ENCODE measurements at regions not wholly inside any gene's neighbourhood (a gene's known extent, or its start where the extent isn't known, plus 50 kb on each side); places are given as distances from the start of the nearest gene placed in this dataset.

DNA sequence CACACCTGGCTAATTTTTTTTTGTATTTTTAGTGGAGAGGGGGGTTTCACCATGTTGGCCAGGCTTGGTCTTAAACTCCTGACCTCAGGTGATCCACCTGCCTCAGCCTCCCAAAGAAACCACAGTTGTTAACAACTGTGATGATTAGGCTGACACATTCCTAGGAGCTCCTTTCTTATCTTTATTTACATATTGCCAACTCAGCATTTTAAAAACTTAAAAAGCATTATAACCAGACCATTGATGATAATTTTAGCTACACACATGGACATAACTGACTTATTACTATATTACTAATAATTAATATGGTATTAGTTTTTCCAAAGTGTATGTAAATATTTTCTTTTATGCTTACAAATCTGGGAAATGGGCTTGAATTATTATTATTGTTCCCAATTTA lies 82.9 kb upstream of the FAT3 start:
- Histone ChIP-seq H3K9me3 (replicated peaks; ENCODE audit: control insufficient read depth, insufficient read depth, low read length) (no peaks in the 10 kb centered on the region), H3K79me2 (ENCODE audit: control insufficient read depth, insufficient read depth, low read length) (no peaks in the 10 kb centered on the region), H3K36me3 (ENCODE audit: control insufficient read depth in 2 of 2, extremely low read depth in 1 of 2, insufficient read depth in 2 of 2, low read length in 2 of 2) (no peaks in the 10 kb centered on the region), H3K9me1 (replicated peaks; ENCODE audit: control insufficient read depth, extremely low read depth, insufficient read depth, low read length) (no peaks in the 10 kb centered on the region), H3K4me3 (replicated peaks in 1 of 3; ENCODE audit: insufficient read depth in 1 of 3, low read depth in 1 of 3, low read length in 3 of 3) (no peak overlapping the region), H3K9ac (replicated peaks; ENCODE audit: extremely low read depth, insufficient read depth, low read length) (no peak overlapping the region), H4K20me1 (replicated peaks; ENCODE audit: control insufficient read depth, extremely low read depth, insufficient read depth, low read length) (no peaks in the 10 kb centered on the region), H3K4me2 (ENCODE audit: insufficient read depth, low read length) (no peak overlapping the region), H3K27ac (ENCODE audit: insufficient read depth, low read depth, low read length) (no peak overlapping the region), H3K27me3 (ENCODE audit: control insufficient read depth in 2 of 2, insufficient read depth in 2 of 2, low read length in 2 of 2) (no peaks in the 10 kb centered on the region), H3K4me1 (ENCODE audit: control insufficient read depth, extremely low read depth, insufficient read depth, low read length) (no peaks in the 10 kb centered on the region), H2AFZ (ENCODE audit: low read depth, low read length) (no peak overlapping the region)
- FAIRE-seq (no peak), DNase-seq (ENCODE audit: low read depth, low spot score) (no peak)
- TF ChIP-seq POLR2AphosphoS5 (IDR thresholded peaks at IDR 0.05; ENCODE audit: insufficient read depth, low read depth, low read length): no peak
- TF ChIP-seq, protein P1, sequence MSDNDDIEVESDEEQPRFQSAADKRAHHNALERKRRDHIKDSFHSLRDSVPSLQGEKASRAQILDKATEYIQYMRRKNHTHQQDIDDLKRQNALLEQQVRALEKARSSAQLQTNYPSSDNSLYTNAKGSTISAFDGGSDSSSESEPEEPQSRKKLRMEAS (IDR thresholded peaks at IDR 0.05; ENCODE audit: insufficient read depth, insufficient read length): no peak
- no peak for TF ChIP-seq POLR2A (IDR thresholded peaks at IDR 0.05; ENCODE audit: low read depth, low read length)
- TF ChIP-seq FOS (IDR thresholded peaks at IDR 0.05; ENCODE audit: borderline replicate concordance, insufficient read depth, low read length): no peak
- no peak for TF ChIP-seq JUN (IDR thresholded peaks at IDR 0.05; ENCODE audit: borderline replicate concordance, insufficient read depth, insufficient read length, low read depth)
- TF ChIP-seq, protein P2, sequence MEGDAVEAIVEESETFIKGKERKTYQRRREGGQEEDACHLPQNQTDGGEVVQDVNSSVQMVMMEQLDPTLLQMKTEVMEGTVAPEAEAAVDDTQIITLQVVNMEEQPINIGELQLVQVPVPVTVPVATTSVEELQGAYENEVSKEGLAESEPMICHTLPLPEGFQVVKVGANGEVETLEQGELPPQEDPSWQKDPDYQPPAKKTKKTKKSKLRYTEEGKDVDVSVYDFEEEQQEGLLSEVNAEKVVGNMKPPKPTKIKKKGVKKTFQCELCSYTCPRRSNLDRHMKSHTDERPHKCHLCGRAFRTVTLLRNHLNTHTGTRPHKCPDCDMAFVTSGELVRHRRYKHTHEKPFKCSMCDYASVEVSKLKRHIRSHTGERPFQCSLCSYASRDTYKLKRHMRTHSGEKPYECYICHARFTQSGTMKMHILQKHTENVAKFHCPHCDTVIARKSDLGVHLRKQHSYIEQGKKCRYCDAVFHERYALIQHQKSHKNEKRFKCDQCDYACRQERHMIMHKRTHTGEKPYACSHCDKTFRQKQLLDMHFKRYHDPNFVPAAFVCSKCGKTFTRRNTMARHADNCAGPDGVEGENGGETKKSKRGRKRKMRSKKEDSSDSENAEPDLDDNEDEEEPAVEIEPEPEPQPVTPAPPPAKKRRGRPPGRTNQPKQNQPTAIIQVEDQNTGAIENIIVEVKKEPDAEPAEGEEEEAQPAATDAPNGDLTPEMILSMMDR (IDR thresholded peaks at IDR 0.05; ENCODE audit: extremely low read depth in 1 of 2, insufficient read depth in 1 of 2, low read depth in 1 of 2, low read length in 2 of 2): no peak
- ChIA-PET POLR2A (no interaction called here), CTCF (no interaction called here)
- dilution Hi-C loops (cut with MboI; ENCODE audit: extremely low pct_ligation_motif_present, low sequenced_read_pairs) (no loop called here), intact Hi-C loops (cut with micrococcal nuclease) (no loop called here)
- BruUV-seq (replicated peaks): no TSS peak

DNA sequence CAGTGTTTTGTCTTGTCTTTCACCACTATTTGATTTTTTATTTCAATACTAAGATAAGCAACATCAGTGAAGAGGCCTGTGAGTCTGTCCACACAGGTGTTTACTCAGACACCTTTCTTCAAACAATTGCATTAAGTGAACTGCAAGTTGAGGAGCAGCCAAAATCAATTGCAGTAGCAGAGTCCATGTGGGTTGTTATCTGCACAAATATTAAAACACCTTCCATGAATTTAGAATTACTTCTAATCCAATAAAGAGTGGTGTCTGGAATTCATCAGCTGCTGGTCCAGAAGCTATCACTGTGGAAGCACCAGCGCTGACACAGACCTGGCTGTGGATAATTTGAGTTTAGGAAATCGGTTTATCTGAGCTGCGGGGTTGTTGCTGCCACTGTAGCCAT lies 83.5 kb upstream of the FAT3 start:
- Histone ChIP-seq H3K36me3 (ENCODE audit: control insufficient read depth in 2 of 2, extremely low read depth in 1 of 2, insufficient read depth in 2 of 2, low read length in 2 of 2) (no peaks in the 10 kb centered on the region), H3K9me1 (replicated peaks; ENCODE audit: control insufficient read depth, extremely low read depth, insufficient read depth, low read length) (no peaks in the 10 kb centered on the region), H3K79me2 (ENCODE audit: control insufficient read depth, insufficient read depth, low read length) (no peaks in the 10 kb centered on the region), H3K4me1 (ENCODE audit: control insufficient read depth, extremely low read depth, insufficient read depth, low read length) (no peaks in the 10 kb centered on the region), H3K9me3 (replicated peaks; ENCODE audit: control insufficient read depth, insufficient read depth, low read length) (no peaks in the 10 kb centered on the region), H3K9ac (replicated peaks; ENCODE audit: extremely low read depth, insufficient read depth, low read length) (no peak overlapping the region), H3K27me3 (ENCODE audit: control insufficient read depth in 2 of 2, insufficient read depth in 2 of 2, low read length in 2 of 2) (no peaks in the 10 kb centered on the region), H3K4me2 (ENCODE audit: insufficient read depth, low read length) (no peak overlapping the region), H4K20me1 (replicated peaks; ENCODE audit: control insufficient read depth, extremely low read depth, insufficient read depth, low read length) (no peaks in the 10 kb centered on the region), H2AFZ (ENCODE audit: low read depth, low read length) (no peak overlapping the region), H3K27ac (ENCODE audit: insufficient read depth, low read depth, low read length) (no peak overlapping the region), H3K4me3 (replicated peaks in 1 of 3; ENCODE audit: insufficient read depth in 1 of 3, low read depth in 1 of 3, low read length in 3 of 3) (no peak overlapping the region)
- CTCF ChIA-PET: no interaction called here
- dilution Hi-C loops (cut with MboI; ENCODE audit: extremely low pct_ligation_motif_present, low sequenced_read_pairs) (no loop called here), intact Hi-C loops (cut with micrococcal nuclease) (no loop called here)
- no TSS peak for BruUV-seq (replicated peaks)
- FAIRE-seq (no peak), DNase-seq (ENCODE audit: low read depth, low spot score) (no peak)
- TF ChIP-seq POLR2A (IDR thresholded peaks at IDR 0.05; ENCODE audit: low read depth, low read length) (no peak), JUN (IDR thresholded peaks at IDR 0.05; ENCODE audit: borderline replicate concordance, insufficient read depth, insufficient read length, low read depth) (no peak), MYC (IDR thresholded peaks at IDR 0.05; ENCODE audit: low read depth, low read length) (no peak), POLR2AphosphoS5 (IDR thresholded peaks at IDR 0.05; ENCODE audit: insufficient read depth, low read depth, low read length) (no peak), GATA2 (IDR thresholded peaks at IDR 0.05; ENCODE audit: insufficient read depth, insufficient read length, low read depth, low read length) (no peak), EZH2 (IDR thresholded peaks at IDR 0.05; ENCODE audit: borderline replicate concordance, low read depth, low read length, severe bottlenecking) (no peak), FOS (IDR thresholded peaks at IDR 0.05; ENCODE audit: borderline replicate concordance, insufficient read depth, low read length) (no peak)
- TF ChIP-seq, protein P1 (IDR thresholded peaks at IDR 0.05; ENCODE audit: insufficient read depth, insufficient read length): no peak
- TF ChIP-seq, protein P2 (IDR thresholded peaks at IDR 0.05; ENCODE audit: extremely low read depth in 1 of 2, insufficient read depth in 1 of 2, low read depth in 1 of 2, low read length in 2 of 2): no peak
- POLR2A ChIA-PET: no interaction called here

All from endothelial cell of umbilical vein (primary cell).